ENCODE measurements at regions not wholly inside any gene's neighbourhood (a gene's known extent, or its start where the extent isn't known, plus 50 kb on each side); places are given as distances from the start of the nearest gene placed in this dataset.

- DNase-seq (ENCODE audit: low read depth in 2 of 2): no peak
Observed at GRCh38 chr14:101367421-101368261, 193.7 kb upstream of the DIO3 start.

- DNase-seq (ENCODE audit: low read depth in 2 of 2): no peak
Observed at GRCh38 chr14:101368629-101369028, 192.7 kb upstream of the DIO3 start.

- no peak for DNase-seq (ENCODE audit: low read depth in 2 of 2)
Observed at GRCh38 chr14:101369194-101369915, 191.9 kb upstream of the DIO3 start.

GRCh38 chr14:101369916-101370592 lies 191.2 kb upstream of the DIO3 start:
- DNase-seq (ENCODE audit: low read depth in 2 of 2): no peak

- DNase-seq (ENCODE audit: low read depth in 2 of 2): no peak
Observed at GRCh38 chr14:101370593-101371569, 190.4 kb upstream of the DIO3 start.

GRCh38 chr14:101371799-101372793 lies 189.2 kb upstream of the DIO3 start:
- DNase-seq (ENCODE audit: low read depth in 2 of 2): no peak

- DNase-seq (ENCODE audit: low read depth in 2 of 2): no peak
Observed at GRCh38 chr14:101372894-101373620, 188.2 kb upstream of the DIO3 start.

- no peak for DNase-seq (ENCODE audit: low read depth in 2 of 2)
Observed at GRCh38 chr14:101373690-101374295, 187.5 kb upstream of the DIO3 start.

- DNase-seq (ENCODE audit: low read depth in 2 of 2): no peak
Observed at GRCh38 chr14:101374373-101375338, 186.6 kb upstream of the DIO3 start.

- DNase-seq (ENCODE audit: low read depth in 2 of 2): no peak
Observed at GRCh38 chr14:101377069-101377468, 184.2 kb upstream of the DIO3 start.

GRCh38 chr14:101379842-101380241 lies 181.5 kb upstream of the DIO3 start:
- no peak for DNase-seq (ENCODE audit: low read depth in 2 of 2)

GRCh38 chr14:101380512-101380911 lies 180.8 kb upstream of the DIO3 start:
- no peak for DNase-seq (ENCODE audit: low read depth in 2 of 2)

- DNase-seq (ENCODE audit: low read depth in 2 of 2): no peak
Observed at GRCh38 chr14:101380940-101381339, 180.4 kb upstream of the DIO3 start.

- DNase-seq (ENCODE audit: low read depth in 2 of 2): no peak
Observed at GRCh38 chr14:101383737-101384338, 177.5 kb upstream of the DIO3 start.

- no peak for DNase-seq (ENCODE audit: low read depth in 2 of 2)
Observed at GRCh38 chr14:101394374-101394773, 166.9 kb upstream of the DIO3 start.

- no peak for DNase-seq (ENCODE audit: low read depth in 2 of 2)
Observed at GRCh38 chr14:101395779-101396178, 165.5 kb upstream of the DIO3 start.

GRCh38 chr14:101397206-101397605 lies 164.1 kb upstream of the DIO3 start:
- no peak for DNase-seq (ENCODE audit: low read depth in 2 of 2)

Measured in stimulated activated CD8-positive, alpha-beta memory T cell treated with anti-CD3 and anti-CD28 coated beads, Interleukin-2, amount 100 ng/mL, for 48 hours (primary cell).